B cell (primary cell): ENCODE measurements at regions not wholly inside any gene's neighbourhood (a gene's known extent, or its start where the extent isn't known, plus 50 kb on each side); places are given as distances from the start of the nearest gene placed in this dataset.

ENCODE experiments used
- EZH2 ChIP-seq: IDR thresholded peaks from 2 replicates; pipeline ENCODE4 v1.6.1; 2012; ENCODE audit warnings: borderline replicate concordance, low read depth, mild to moderate bottlenecking, moderate library complexity, low read length; ENCODE audit not compliant: insufficient read depth, poor library complexity, severe bottlenecking
- TF ChIP-seq, protein P1 (sequence below): fragments of 200-600 bp; IDR thresholded peaks from one replicate; pipeline ENCODE4 v1.8.0; 2022; ENCODE audit warnings: antibody characterized with exemption, mild to moderate bottlenecking

DNA sequence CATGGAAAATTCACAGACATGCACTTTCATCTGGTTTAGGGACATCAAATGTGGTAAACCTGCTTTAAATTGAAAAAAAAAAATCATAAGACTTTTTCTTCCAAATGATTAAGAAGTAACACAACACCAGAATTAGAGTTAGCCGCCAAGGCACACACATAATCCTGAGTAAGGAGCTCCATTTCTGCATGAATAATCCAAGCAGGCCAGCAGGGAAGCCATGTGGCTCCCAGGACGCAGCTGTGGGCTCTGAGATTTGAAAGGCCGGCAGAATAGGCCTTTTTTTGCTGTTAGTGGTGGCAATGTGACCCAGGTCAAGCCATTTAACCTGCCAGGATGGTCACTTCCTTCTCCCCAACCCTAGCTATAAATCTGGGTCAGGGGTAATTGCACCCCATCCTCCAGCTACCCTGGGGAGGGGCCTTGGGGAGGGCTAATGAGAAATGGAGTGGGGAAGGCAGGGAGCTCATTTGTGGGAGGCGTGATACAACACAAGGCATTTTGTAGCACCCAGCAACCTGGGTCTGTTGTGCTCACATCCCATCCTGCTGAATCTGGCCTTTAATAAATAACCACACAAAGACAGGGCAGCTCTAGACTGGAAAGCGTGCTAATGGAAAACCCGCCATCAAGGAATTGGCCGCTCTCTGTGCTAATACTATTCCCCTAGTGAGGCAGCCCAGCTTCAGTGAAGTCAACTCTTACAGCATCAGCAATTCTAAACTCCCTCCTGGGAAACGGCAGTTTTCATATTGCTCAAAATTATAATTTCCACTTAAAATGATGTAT is 178.5 kb downstream of the RHOU start:
- TF ChIP-seq, protein P1, sequence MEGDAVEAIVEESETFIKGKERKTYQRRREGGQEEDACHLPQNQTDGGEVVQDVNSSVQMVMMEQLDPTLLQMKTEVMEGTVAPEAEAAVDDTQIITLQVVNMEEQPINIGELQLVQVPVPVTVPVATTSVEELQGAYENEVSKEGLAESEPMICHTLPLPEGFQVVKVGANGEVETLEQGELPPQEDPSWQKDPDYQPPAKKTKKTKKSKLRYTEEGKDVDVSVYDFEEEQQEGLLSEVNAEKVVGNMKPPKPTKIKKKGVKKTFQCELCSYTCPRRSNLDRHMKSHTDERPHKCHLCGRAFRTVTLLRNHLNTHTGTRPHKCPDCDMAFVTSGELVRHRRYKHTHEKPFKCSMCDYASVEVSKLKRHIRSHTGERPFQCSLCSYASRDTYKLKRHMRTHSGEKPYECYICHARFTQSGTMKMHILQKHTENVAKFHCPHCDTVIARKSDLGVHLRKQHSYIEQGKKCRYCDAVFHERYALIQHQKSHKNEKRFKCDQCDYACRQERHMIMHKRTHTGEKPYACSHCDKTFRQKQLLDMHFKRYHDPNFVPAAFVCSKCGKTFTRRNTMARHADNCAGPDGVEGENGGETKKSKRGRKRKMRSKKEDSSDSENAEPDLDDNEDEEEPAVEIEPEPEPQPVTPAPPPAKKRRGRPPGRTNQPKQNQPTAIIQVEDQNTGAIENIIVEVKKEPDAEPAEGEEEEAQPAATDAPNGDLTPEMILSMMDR, result no peak
- TF ChIP-seq EZH2, result no peak
